CD4-positive, CD25-positive, alpha-beta regulatory T cell (primary cell): ENCODE measurements at regions not wholly inside any gene's neighbourhood (a gene's known extent, or its start where the extent isn't known, plus 50 kb on each side); places are given as distances from the start of the nearest gene placed in this dataset.
"Not testable (repeated sequence)": the region's sequence is repeated elsewhere in the genome, so short reads cannot be mapped to it uniquely, and the experiment has no call there.

Experiments used
- ATAC-seq, 2 donors: fragments of 150-1000 bp; cut with Tn5 transposase; one replicate each; pipeline ENCODE4 v1.10.0; 2021; ENCODE audit warnings: low read depth in 2 of 2, moderate number of reproducible peaks in 2 of 2, moderate library complexity in 1 of 2
- DNase-seq, 3 donors: peaks; one replicate each; pipeline versions ENCODE4 v3.0.0 to v3.0.0-alpha.2; 2012 to 2022; ENCODE audit warnings: mixed read lengths in 1 of 3
- H3K27ac ChIP-seq: one replicate; pipeline ENCODE4 v1.7.0; 2013; ENCODE audit warnings: mild to moderate bottlenecking, low read length; ENCODE audit not compliant: insufficient read depth, poor library complexity, severe bottlenecking
- H3K27me3 ChIP-seq: one replicate; pipeline ENCODE4 v1.7.0; 2013; ENCODE audit warnings: low read length; ENCODE audit not compliant: control insufficient read depth, insufficient read depth
- H3K36me3 ChIP-seq: one replicate; pipeline ENCODE4 v1.7.0; 2013; ENCODE audit warnings: mild to moderate bottlenecking, low read length, moderate library complexity; ENCODE audit not compliant: control insufficient read depth, insufficient read depth
- H3K4me1 ChIP-seq: 2 replicates; pipeline ENCODE4 v1.7.0; 2013; ENCODE audit warnings: mild to moderate bottlenecking, low read length; ENCODE audit not compliant: insufficient read depth, control insufficient read depth, poor library complexity, severe bottlenecking
- H3K4me3 ChIP-seq: one replicate; pipeline ENCODE4 v1.7.0; 2013; ENCODE audit warnings: low read depth, mild to moderate bottlenecking, low read length, moderate library complexity
- H3K9me3 ChIP-seq, 2 experiments: 1 replicate in 1 of 2; 2 replicates in 1 of 2; pipeline ENCODE4 v1.7.0; 2013; ENCODE audit warnings: low read length in 2 of 2, mild to moderate bottlenecking in 1 of 2, moderate library complexity in 1 of 2; ENCODE audit not compliant: control insufficient read depth in 2 of 2
- H3K27ac Mint-ChIP-seq, 3 donors: one replicate each; pipeline ENCODE4 v1.8.0; 2020 to 2022; ENCODE audit warnings: mild to moderate bottlenecking in 3 of 3, mixed read lengths in 3 of 3, moderate library complexity in 2 of 3
- H3K27me3 Mint-ChIP-seq: one replicate; pipeline ENCODE4 v1.8.0; 2022; ENCODE audit warnings: mild to moderate bottlenecking, mixed read lengths
- H3K36me3 Mint-ChIP-seq: one replicate; pipeline ENCODE4 v1.8.0; 2020; ENCODE audit warnings: mixed read lengths
- H3K4me1 Mint-ChIP-seq, 4 donors: one replicate each; pipeline ENCODE4 v1.8.0; 2020 to 2022; ENCODE audit warnings: mixed read lengths in 4 of 4, mild to moderate bottlenecking in 1 of 4
- H3K4me3 Mint-ChIP-seq, 4 donors: one replicate each; pipeline ENCODE4 v1.8.0; 2020 to 2022; ENCODE audit warnings: mild to moderate bottlenecking in 4 of 4, mixed read lengths in 4 of 4, moderate library complexity in 3 of 4
- H3K9me3 Mint-ChIP-seq, 7 donors: one replicate each; pipeline ENCODE4 v1.8.0; 2020 to 2022; ENCODE audit warnings: mixed read lengths in 7 of 7, mild to moderate bottlenecking in 3 of 7, moderate library complexity in 2 of 7

GRCh38 chr5:111627862-111628261 lies 115.5 kb upstream of the STARD4 start:
- Mint-ChIP-seq H3K27ac (no peak overlapping the region), H3K9me3 (peaks cover 0 to 7% (median 2%) of the 10 kb centered on the region in 7 donors), H3K27me3 (no peaks in the 10 kb centered on the region), H3K36me3 (no peaks in the 10 kb centered on the region), H3K4me3 (no peak overlapping the region), H3K4me1 (no peaks in the 10 kb centered on the region)
- no peaks in the 10 kb centered on the region for H3K9me3 ChIP-seq
- H3K27ac ChIP-seq = no peak overlapping the region
- H3K4me3 ChIP-seq = no peak overlapping the region
- no peaks in the 10 kb centered on the region for H3K27me3 ChIP-seq
- DNase-seq = no peak
- H3K36me3 ChIP-seq = no peaks in the 10 kb centered on the region
- no peak for ATAC-seq
- H3K4me1 ChIP-seq = no peaks in the 10 kb centered on the region

- H3K9me3 ChIP-seq = no peaks in the 10 kb centered on the region
- H3K36me3 ChIP-seq = no peaks in the 10 kb centered on the region
- peaks cover 0 to 7% (median 2%) of the 10 kb centered on the region in 7 donors for H3K9me3 Mint-ChIP-seq
- H3K4me1 Mint-ChIP-seq = no peaks in the 10 kb centered on the region
- H3K27me3 Mint-ChIP-seq = no peaks in the 10 kb centered on the region
- no peak overlapping the region for H3K4me3 ChIP-seq
- no peak overlapping the region for H3K4me3 Mint-ChIP-seq
- no peaks in the 10 kb centered on the region for H3K36me3 Mint-ChIP-seq
- no peak overlapping the region for H3K27ac ChIP-seq
- no peak for DNase-seq
- H3K27ac Mint-ChIP-seq = no peak overlapping the region
- no peak for ATAC-seq
- H3K27me3 ChIP-seq = no peaks in the 10 kb centered on the region
- no peaks in the 10 kb centered on the region for H3K4me1 ChIP-seq
These were observed 114.3 kb upstream of the STARD4 start for GRCh38 chr5:111626473-111627148.

- Histone ChIP-seq H3K36me3 (no peaks in the 10 kb centered on the region), H3K4me3 (no peak overlapping the region), H3K4me1 (no peaks in the 10 kb centered on the region), H3K27me3 (no peaks in the 10 kb centered on the region), H3K27ac (no peak overlapping the region), H3K9me3 (no peaks in the 10 kb centered on the region)
- DNase-seq (no peak), ATAC-seq (no peak)
- H3K36me3 Mint-ChIP-seq = no peaks in the 10 kb centered on the region
- peaks cover 0 to 1% (median 0%) of the 10 kb centered on the region in 7 donors for H3K9me3 Mint-ChIP-seq
- no peaks in the 10 kb centered on the region for H3K4me1 Mint-ChIP-seq
- peaks cover 7% of the 10 kb centered on the region for H3K27me3 Mint-ChIP-seq
- H3K4me3 Mint-ChIP-seq = no peak overlapping the region
- no peak overlapping the region for H3K27ac Mint-ChIP-seq
These were observed 106.4 kb upstream of the STARD4 start for GRCh38 chr5:111618623-111619271.

- Histone ChIP-seq H3K4me1 (no peaks in the 10 kb centered on the region), H3K27ac (no peak overlapping the region), H3K4me3 (no peak overlapping the region), H3K27me3 (no peaks in the 10 kb centered on the region), H3K9me3 (no peaks in the 10 kb centered on the region), H3K36me3 (no peaks in the 10 kb centered on the region)
- ATAC-seq (no peak), DNase-seq (no peak)
- no peaks in the 10 kb centered on the region for H3K4me1 Mint-ChIP-seq
- no peak overlapping the region for H3K27ac Mint-ChIP-seq
- no peak overlapping the region for H3K4me3 Mint-ChIP-seq
- peaks cover 0 to 6% (median 0%) of the 10 kb centered on the region in 7 donors for H3K9me3 Mint-ChIP-seq
- H3K27me3 Mint-ChIP-seq = peaks cover 7% of the 10 kb centered on the region
- no peaks in the 10 kb centered on the region for H3K36me3 Mint-ChIP-seq
These were observed 102.7 kb upstream of the STARD4 start for GRCh38 chr5:111615054-111615453.

- ATAC-seq, H3K4me1 ChIP-seq, H3K4me3 ChIP-seq, H3K9me3 ChIP-seq, H3K4me1 Mint-ChIP-seq, H3K27me3 ChIP-seq, H3K27ac Mint-ChIP-seq, H3K9me3 Mint-ChIP-seq, H3K36me3 Mint-ChIP-seq, H3K27ac ChIP-seq, H3K27me3 Mint-ChIP-seq, DNase-seq, H3K4me3 Mint-ChIP-seq, H3K36me3 ChIP-seq: not testable (repeated sequence)
These were observed 99.8 kb upstream of the STARD4 start for GRCh38 chr5:111612013-111612630.

GRCh38 chr5:111606194-111606593 lies 93.9 kb upstream of the STARD4 start:
- Mint-ChIP-seq H3K9me3 (peaks cover 0 to 9% (median 0%) of the 10 kb centered on the region in 7 donors), H3K36me3 (no peaks in the 10 kb centered on the region), H3K27me3 (no peaks in the 10 kb centered on the region), H3K4me3 (no peak overlapping the region), H3K4me1 (no peaks in the 10 kb centered on the region), H3K27ac (no peak overlapping the region)
- Histone ChIP-seq H3K36me3 (no peaks in the 10 kb centered on the region), H3K27ac (no peak overlapping the region), H3K27me3 (no peaks in the 10 kb centered on the region), H3K4me3 (no peak overlapping the region), H3K9me3 (no peaks in the 10 kb centered on the region), H3K4me1 (no peaks in the 10 kb centered on the region)
- DNase-seq (no peak), ATAC-seq (no peak)

- H3K4me3 Mint-ChIP-seq = no peak overlapping the region
- H3K4me1 Mint-ChIP-seq = no peaks in the 10 kb centered on the region
- DNase-seq (no peak), ATAC-seq (no peak)
- no peak overlapping the region for H3K27ac Mint-ChIP-seq
- H3K27me3 Mint-ChIP-seq = peaks cover 6% of the 10 kb centered on the region
- H3K27ac ChIP-seq = no peak overlapping the region
- H3K27me3 ChIP-seq = no peaks in the 10 kb centered on the region
- peaks cover 0 to 6% (median 0%) of the 10 kb centered on the region in 7 donors for H3K9me3 Mint-ChIP-seq
- no peaks in the 10 kb centered on the region for H3K9me3 ChIP-seq
- no peaks in the 10 kb centered on the region for H3K4me1 ChIP-seq
- H3K36me3 Mint-ChIP-seq = no peaks in the 10 kb centered on the region
- H3K4me3 ChIP-seq = no peak overlapping the region
- H3K36me3 ChIP-seq = no peaks in the 10 kb centered on the region
These were observed 91.1 kb upstream of the STARD4 start for GRCh38 chr5:111603446-111603827.
